Loucy (cell line): ENCODE measurements at regions not wholly inside any gene's neighbourhood (a gene's known extent, or its start where the extent isn't known, plus 50 kb on each side); places are given as distances from the start of the nearest gene placed in this dataset.

Experiments used
- H2AFZ ChIP-seq: fragments of 200-600 bp; sonication (generic); 2 replicates; pipeline ENCODE4 v1.6.0; 2016; ENCODE audit warnings: antibody characterized with exemption, mild to moderate bottlenecking, low read length, moderate library complexity
- H3F3A ChIP-seq: fragments of 200-600 bp; 2 replicates; pipeline ENCODE4 v1.6.0; 2016; ENCODE audit warnings: antibody characterized with exemption, low read depth, mild to moderate bottlenecking
- H3K27me3 ChIP-seq: fragments of 200-600 bp; sonication (generic); 2 replicates; pipeline ENCODE4 v1.6.1; 2014; ENCODE audit warnings: low read length, mild to moderate bottlenecking; ENCODE audit not compliant: insufficient read depth, poor library complexity, severe bottlenecking
- H3K36me3 ChIP-seq: fragments of 200-600 bp; sonication (generic); 2 replicates; pipeline ENCODE4 v1.6.1; 2016; ENCODE audit warnings: low read length; ENCODE audit not compliant: insufficient read depth
- H3K4me1 ChIP-seq: fragments of 200-600 bp; sonication (generic); 2 replicates; pipeline ENCODE4 v1.5.1; 2014; ENCODE audit warnings: low read length, mild to moderate bottlenecking; ENCODE audit not compliant: insufficient read depth, poor library complexity, severe bottlenecking
- H3K4me2 ChIP-seq: fragments of 200-600 bp; sonication (generic); 2 replicates; pipeline ENCODE4 v1.6.0; 2014; ENCODE audit warnings: antibody characterized with exemption, low read length, low read depth, mild to moderate bottlenecking; ENCODE audit not compliant: poor library complexity, severe bottlenecking
- H3K4me3 ChIP-seq: fragments of 200-600 bp; sonication (generic); 2 replicates; pipeline ENCODE4 v1.5.1; 2014; ENCODE audit warnings: low read length, mild to moderate bottlenecking, mixed read lengths; ENCODE audit not compliant: poor library complexity, severe bottlenecking
- H3K79me2 ChIP-seq: fragments of 200-600 bp; sonication (generic); 2 replicates; pipeline ENCODE4 v1.6.1; 2014; ENCODE audit warnings: low read length; ENCODE audit not compliant: insufficient read depth
- H3K9ac ChIP-seq: fragments of 200-600 bp; sonication (generic); 2 replicates; pipeline ENCODE4 v1.6.0; 2014; ENCODE audit warnings: mild to moderate bottlenecking, low read depth, low read length, moderate library complexity; ENCODE audit not compliant: poor library complexity, severe bottlenecking
- H3K9me2 ChIP-seq: fragments of 200-600 bp; sonication (generic); replicated peaks from 2 replicates; pipeline ENCODE4 v1.6.1; 2016; ENCODE audit warnings: low read depth, low read length, mixed read lengths
- H3K9me3 ChIP-seq: fragments of 200-600 bp; sonication (generic); 2 replicates; pipeline ENCODE4 v1.6.1; 2014; ENCODE audit warnings: mild to moderate bottlenecking, antibody characterized with exemption, low read length, low read depth; ENCODE audit not compliant: insufficient read depth
- H4K20me1 ChIP-seq: fragments of 200-600 bp; sonication (generic); 2 replicates; pipeline ENCODE4 v1.6.0; 2014; ENCODE audit warnings: antibody characterized with exemption, low read length, mild to moderate bottlenecking; ENCODE audit not compliant: insufficient read depth, poor library complexity, severe bottlenecking
- EZH2phosphoT487 ChIP-seq: fragments of 200-600 bp; IDR thresholded peaks from 2 replicates; pipeline ENCODE4 v1.6.1; 2018; ENCODE audit warnings: antibody characterized with exemption, mild to moderate bottlenecking, moderate library complexity, borderline replicate concordance
- TF ChIP-seq, protein P1 (sequence below): fragments of 200-600 bp; sonication (generic); conservative IDR thresholded peaks from 2 replicates; pipeline ENCODE4 v1.5.1; 2014; ENCODE audit warnings: mild to moderate bottlenecking, antibody characterized with exemption, low read length

DNA sequence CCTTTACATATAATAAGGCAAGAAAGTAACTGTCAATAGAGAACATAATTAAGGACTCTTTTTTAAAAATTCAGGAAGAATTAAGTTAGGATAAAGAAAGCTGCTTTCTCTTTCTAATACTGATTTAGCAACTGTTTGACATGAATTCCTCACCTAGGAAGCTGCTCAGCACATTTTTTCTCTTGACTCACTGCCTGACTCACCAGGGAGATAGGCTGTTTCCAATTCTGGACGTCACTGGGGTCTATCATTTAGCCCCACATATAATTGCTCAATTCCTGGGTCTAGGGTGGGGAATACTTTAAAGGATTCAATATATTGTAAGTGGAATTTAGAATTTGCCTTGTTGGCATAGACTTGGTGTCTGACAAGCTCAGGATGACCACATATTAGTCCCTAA, 50.8 kb upstream of the UGP2 start:
- no peaks in the 10 kb centered on the region for H3K9me3 ChIP-seq
- no peaks in the 10 kb centered on the region for H3K9me2 ChIP-seq
- H2AFZ ChIP-seq: no peak overlapping the region
- H3K4me1 ChIP-seq: no peaks in the 10 kb centered on the region
- TF ChIP-seq, protein P1, sequence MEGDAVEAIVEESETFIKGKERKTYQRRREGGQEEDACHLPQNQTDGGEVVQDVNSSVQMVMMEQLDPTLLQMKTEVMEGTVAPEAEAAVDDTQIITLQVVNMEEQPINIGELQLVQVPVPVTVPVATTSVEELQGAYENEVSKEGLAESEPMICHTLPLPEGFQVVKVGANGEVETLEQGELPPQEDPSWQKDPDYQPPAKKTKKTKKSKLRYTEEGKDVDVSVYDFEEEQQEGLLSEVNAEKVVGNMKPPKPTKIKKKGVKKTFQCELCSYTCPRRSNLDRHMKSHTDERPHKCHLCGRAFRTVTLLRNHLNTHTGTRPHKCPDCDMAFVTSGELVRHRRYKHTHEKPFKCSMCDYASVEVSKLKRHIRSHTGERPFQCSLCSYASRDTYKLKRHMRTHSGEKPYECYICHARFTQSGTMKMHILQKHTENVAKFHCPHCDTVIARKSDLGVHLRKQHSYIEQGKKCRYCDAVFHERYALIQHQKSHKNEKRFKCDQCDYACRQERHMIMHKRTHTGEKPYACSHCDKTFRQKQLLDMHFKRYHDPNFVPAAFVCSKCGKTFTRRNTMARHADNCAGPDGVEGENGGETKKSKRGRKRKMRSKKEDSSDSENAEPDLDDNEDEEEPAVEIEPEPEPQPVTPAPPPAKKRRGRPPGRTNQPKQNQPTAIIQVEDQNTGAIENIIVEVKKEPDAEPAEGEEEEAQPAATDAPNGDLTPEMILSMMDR: no peak
- no peak for TF ChIP-seq EZH2phosphoT487
- H3K4me2 ChIP-seq: no peak overlapping the region
- no peaks in the 10 kb centered on the region for H3K27me3 ChIP-seq
- H4K20me1 ChIP-seq: no peaks in the 10 kb centered on the region
- H3K4me3 ChIP-seq: no peak overlapping the region
- no peak overlapping the region for H3K9ac ChIP-seq
- H3K79me2 ChIP-seq: no peaks in the 10 kb centered on the region
- H3K36me3 ChIP-seq: no peaks in the 10 kb centered on the region
- no peaks in the 10 kb centered on the region for H3F3A ChIP-seq

DNA sequence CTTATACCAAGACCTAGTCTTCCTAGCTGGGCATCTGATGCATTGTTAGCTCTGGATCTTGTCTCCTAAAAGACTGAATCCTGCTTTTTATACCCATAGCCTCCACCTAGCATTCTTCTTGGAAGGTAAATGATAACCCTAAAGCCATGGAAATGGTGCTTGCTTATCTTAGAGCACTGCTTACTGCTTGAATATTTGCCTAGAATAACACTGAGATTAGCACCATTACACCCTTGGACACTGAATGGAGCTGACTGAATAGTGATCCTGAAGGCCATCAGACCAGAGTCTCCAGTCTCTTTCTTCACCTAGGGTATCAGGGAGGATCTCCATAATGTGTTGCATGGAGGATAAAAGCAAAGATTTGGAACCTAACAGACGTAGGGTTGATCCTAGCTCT, 50.3 kb upstream of the UGP2 start:
- Histone ChIP-seq H3K4me1 (no peaks in the 10 kb centered on the region), H3K79me2 (no peaks in the 10 kb centered on the region), H3K9me2 (no peaks in the 10 kb centered on the region), H3K4me2 (no peak overlapping the region), H4K20me1 (no peaks in the 10 kb centered on the region), H3K9ac (no peak overlapping the region), H3K36me3 (no peaks in the 10 kb centered on the region), H2AFZ (no peak overlapping the region), H3K9me3 (no peaks in the 10 kb centered on the region), H3K4me3 (no peak overlapping the region), H3K27me3 (no peaks in the 10 kb centered on the region), H3F3A (no peaks in the 10 kb centered on the region)
- no peak for TF ChIP-seq EZH2phosphoT487
- TF ChIP-seq, protein P1: no peak
